Right atrium auricular region (tissue), 2 donors: ENCODE measurements at regions not wholly inside any gene's neighbourhood (a gene's known extent, or its start where the extent isn't known, plus 50 kb on each side); places are given as distances from the start of the nearest gene placed in this dataset.

ENCODE experiments used
- DNase-seq: peaks from one replicate; pipeline ENCODE4 v3.0.0-alpha.2; 2019; ENCODE audit warnings: low spot score
- H3K27ac ChIP-seq, 2 donors: fragments of 200-600 bp; sonication (generic); 1 replicate in 1 of 2; 2 replicates in 1 of 2; pipeline ENCODE4 v1.5.1; 2016 to 2019
- H3K27me3 ChIP-seq, 2 donors: fragments of 200-600 bp; sonication (generic); one replicate each; pipeline versions ENCODE4 v1.5.1 to v1.6.0; 2017 to 2019
- H3K36me3 ChIP-seq: fragments of 200-600 bp; sonication (generic); one replicate; pipeline ENCODE4 v1.5.1; 2016
- H3K4me1 ChIP-seq, 2 donors: fragments of 200-600 bp; sonication (generic); one replicate each; pipeline versions ENCODE4 v1.5.1 to v1.6.0; 2017 to 2019
- H3K4me3 ChIP-seq, 2 donors: fragments of 200-600 bp; sonication (generic); 1 replicate in 1 of 2; 2 replicates in 1 of 2; pipeline ENCODE4 v1.5.1; 2017 to 2019; ENCODE audit warnings: mild to moderate bottlenecking in 1 of 2, moderate library complexity in 1 of 2
- H3K9me3 ChIP-seq, 2 donors: fragments of 200-600 bp; sonication (generic); one replicate each; pipeline ENCODE4 v1.5.1; 2019
- TF ChIP-seq, protein P1 (sequence below), 2 donors: fragments of 200-600 bp; sonication (generic); IDR thresholded peaks; one replicate each; pipeline ENCODE4 v1.5.1; 2019; ENCODE audit warnings: antibody characterized with exemption in 2 of 2

DNA sequence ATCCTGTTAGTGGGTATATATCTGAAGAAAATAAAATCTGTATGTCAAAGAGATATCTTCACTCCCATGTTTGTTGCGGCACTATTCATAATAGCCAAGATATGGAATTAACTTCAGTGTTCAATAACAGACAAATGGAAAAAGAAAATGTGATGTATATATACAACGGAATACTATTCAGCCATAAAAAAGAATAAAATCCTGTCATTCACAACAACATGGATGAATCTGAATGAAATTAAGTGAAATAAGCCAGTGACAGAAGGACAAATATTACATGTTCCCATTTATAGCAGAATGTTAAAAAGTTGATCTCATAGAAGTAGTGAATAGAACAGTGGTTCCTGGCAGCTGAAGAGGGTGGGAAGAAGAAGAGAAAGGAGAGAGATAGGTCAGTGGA lies 239.1 kb upstream of the RUNX1 start:
- TF ChIP-seq, protein P1, sequence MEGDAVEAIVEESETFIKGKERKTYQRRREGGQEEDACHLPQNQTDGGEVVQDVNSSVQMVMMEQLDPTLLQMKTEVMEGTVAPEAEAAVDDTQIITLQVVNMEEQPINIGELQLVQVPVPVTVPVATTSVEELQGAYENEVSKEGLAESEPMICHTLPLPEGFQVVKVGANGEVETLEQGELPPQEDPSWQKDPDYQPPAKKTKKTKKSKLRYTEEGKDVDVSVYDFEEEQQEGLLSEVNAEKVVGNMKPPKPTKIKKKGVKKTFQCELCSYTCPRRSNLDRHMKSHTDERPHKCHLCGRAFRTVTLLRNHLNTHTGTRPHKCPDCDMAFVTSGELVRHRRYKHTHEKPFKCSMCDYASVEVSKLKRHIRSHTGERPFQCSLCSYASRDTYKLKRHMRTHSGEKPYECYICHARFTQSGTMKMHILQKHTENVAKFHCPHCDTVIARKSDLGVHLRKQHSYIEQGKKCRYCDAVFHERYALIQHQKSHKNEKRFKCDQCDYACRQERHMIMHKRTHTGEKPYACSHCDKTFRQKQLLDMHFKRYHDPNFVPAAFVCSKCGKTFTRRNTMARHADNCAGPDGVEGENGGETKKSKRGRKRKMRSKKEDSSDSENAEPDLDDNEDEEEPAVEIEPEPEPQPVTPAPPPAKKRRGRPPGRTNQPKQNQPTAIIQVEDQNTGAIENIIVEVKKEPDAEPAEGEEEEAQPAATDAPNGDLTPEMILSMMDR (IDR thresholded peaks at IDR 0.05): no peak
- H3K9me3 ChIP-seq: peaks cover 4 to 14% of the 10 kb centered on the region in 2 donors
- no peak for DNase-seq

DNA sequence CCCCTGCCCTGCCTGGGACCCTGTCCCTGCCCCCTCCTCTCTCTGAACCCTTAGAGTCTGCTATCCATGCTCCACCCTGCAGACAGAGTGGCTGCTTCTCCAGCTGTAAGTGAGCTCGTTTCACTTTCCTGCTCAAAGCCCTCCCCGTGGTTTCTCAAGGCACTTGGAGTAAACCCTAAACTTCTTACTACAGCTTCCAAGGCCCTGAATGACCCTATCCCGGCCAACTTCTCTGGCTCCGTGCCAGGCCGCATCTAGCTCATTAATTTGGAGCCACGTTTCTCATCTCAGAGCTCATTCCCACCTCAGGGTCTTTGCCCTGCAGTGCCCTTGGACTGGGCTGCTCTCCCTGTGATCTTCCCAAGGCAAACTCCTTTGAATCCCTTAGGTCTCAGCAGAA lies 235.1 kb upstream of the RUNX1 start:
- Histone ChIP-seq H3K9me3 (peaks cover 4 to 14% of the 10 kb centered on the region in 2 donors), H3K27ac (no peak overlapping the region), H3K36me3 (no peaks in the 10 kb centered on the region), H3K27me3 (no peaks in the 10 kb centered on the region), H3K4me3 (no peak overlapping the region), H3K4me1 (no peaks in the 10 kb centered on the region)
- TF ChIP-seq, protein P1 (IDR thresholded peaks at IDR 0.05): no peak
- DNase-seq: no peak

More for the DNA sequence above, 239.1 kb upstream of the RUNX1 start:
- H3K4me1 ChIP-seq: no peaks in the 10 kb centered on the region
- no peaks in the 10 kb centered on the region for H3K27me3 ChIP-seq
- H3K4me3 ChIP-seq: no peak overlapping the region
- no peaks in the 10 kb centered on the region for H3K36me3 ChIP-seq
- H3K27ac ChIP-seq: no peak overlapping the region

DNA sequence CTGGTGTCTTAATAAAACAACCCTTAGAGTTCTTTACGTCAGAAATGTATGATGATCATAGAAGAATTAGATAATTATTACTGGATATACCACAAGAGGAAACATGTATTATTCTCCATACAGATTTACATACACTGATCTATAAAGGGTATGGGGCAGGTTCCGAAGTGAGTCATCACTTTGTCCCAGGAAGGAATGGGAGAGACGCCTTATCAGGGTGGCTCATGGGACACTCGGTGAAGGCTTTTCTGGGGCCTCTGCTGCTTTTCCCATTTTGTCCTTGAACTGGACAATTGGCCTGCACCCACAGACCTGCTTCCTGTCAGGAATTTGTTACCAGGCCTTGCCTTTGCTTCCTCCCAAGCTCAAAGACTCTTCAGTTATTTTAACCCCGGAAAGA lies 233.8 kb upstream of the RUNX1 start:
- Histone ChIP-seq H3K9me3 (peaks cover 4 to 12% of the 10 kb centered on the region in 2 donors), H3K27ac (no peak overlapping the region), H3K36me3 (no peaks in the 10 kb centered on the region), H3K4me3 (no peak overlapping the region), H3K27me3 (no peaks in the 10 kb centered on the region), H3K4me1 (no peaks in the 10 kb centered on the region)
- no peak for DNase-seq
- TF ChIP-seq, protein P1 (IDR thresholded peaks at IDR 0.05): no peak

DNA sequence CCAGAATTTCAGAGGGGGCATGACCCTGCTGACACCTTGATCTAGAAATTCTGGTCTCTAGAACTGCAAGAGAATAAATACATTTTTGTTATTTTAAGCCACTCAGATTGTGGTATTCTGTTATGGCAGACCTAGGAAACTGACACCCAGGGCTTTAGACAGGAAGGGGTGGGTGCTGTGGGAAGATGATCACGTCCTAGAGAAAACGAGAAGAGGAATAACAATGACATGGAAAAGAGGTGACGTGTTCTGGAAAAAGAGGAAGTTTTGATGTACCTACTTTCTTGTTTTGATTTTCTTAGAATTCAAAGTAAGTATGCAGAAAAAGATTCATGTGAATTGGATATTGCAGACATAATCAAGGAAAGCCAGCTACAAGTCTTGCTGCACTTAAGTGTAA lies 232.9 kb upstream of the RUNX1 start:
- no peaks in the 10 kb centered on the region for H3K36me3 ChIP-seq
- DNase-seq: no peak
- no peak overlapping the region for H3K4me3 ChIP-seq
- H3K27ac ChIP-seq: no peak overlapping the region
- TF ChIP-seq, protein P1 (IDR thresholded peaks at IDR 0.05): no peak
- no peaks in the 10 kb centered on the region for H3K27me3 ChIP-seq
- peaks cover 0 to 3% of the 10 kb centered on the region in 2 donors for H3K9me3 ChIP-seq
- no peaks in the 10 kb centered on the region for H3K4me1 ChIP-seq

DNA sequence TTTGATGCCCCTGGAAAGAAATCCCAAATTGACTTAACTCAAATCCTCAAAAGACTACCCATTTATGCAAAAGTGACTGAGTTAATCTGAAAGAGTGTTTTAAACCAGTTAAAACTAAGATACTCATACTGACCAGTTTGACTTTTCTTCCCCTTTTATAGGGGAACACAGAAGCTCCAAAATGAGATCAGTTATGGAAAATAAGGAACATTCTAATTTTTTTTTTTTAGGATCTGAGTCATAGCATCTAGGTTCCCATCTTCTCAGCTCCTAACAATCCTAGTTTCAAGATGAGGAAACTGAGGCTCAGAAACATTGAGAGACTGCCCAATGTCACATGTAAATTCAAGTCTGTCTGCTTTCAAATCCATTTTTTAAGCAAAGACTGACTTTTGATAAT lies 231.1 kb upstream of the RUNX1 start:
- Histone ChIP-seq H3K27ac (no peak overlapping the region), H3K27me3 (no peaks in the 10 kb centered on the region), H3K4me3 (no peak overlapping the region), H3K9me3 (no peaks in the 10 kb centered on the region), H3K36me3 (no peaks in the 10 kb centered on the region), H3K4me1 (no peaks in the 10 kb centered on the region)
- DNase-seq: no peak
- TF ChIP-seq, protein P1 (IDR thresholded peaks at IDR 0.05): no peak

DNA sequence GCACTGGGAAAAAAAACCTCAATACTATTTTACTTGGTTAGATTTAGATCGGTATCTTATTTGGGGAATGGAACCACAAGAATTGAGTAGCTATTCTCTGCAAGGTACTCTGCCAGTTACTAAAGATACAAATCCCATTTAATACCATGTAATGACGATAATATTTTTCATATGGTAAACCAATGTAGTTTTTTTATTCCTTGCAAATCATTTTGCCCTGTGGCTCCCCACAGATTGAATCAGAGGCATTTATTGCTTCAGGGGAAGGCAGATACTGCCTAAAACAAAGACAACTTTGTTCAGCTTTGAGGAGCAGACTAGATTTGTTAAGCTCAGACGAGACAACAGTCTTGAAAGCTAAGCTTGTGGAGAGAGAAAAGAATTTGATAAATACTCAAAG lies 226.7 kb upstream of the RUNX1 start:
- TF ChIP-seq, protein P1 (IDR thresholded peaks at IDR 0.05): no peak
- no peak for DNase-seq
- H3K9me3 ChIP-seq: no peaks in the 10 kb centered on the region
- H3K27ac ChIP-seq: no peak overlapping the region
- H3K4me3 ChIP-seq: no peak overlapping the region
- H3K4me1 ChIP-seq: no peaks in the 10 kb centered on the region
- no peaks in the 10 kb centered on the region for H3K27me3 ChIP-seq
- no peaks in the 10 kb centered on the region for H3K36me3 ChIP-seq
